Erythroblast (primary cell): ENCODE measurements at regions not wholly inside any gene's neighbourhood (a gene's known extent, or its start where the extent isn't known, plus 50 kb on each side); places are given as distances from the start of the nearest gene placed in this dataset.

Experiments
- GATA1 ChIP-seq: IDR thresholded peaks from 2 replicates; pipeline ENCODE4 v1.6.1; 2011; ENCODE audit warnings: low read depth, mild to moderate bottlenecking, control low read depth, low read length, moderate library complexity
- POLR2A ChIP-seq: IDR thresholded peaks from 2 replicates; pipeline ENCODE4 v1.6.1; 2011; ENCODE audit warnings: mild to moderate bottlenecking, low read length

DNA sequence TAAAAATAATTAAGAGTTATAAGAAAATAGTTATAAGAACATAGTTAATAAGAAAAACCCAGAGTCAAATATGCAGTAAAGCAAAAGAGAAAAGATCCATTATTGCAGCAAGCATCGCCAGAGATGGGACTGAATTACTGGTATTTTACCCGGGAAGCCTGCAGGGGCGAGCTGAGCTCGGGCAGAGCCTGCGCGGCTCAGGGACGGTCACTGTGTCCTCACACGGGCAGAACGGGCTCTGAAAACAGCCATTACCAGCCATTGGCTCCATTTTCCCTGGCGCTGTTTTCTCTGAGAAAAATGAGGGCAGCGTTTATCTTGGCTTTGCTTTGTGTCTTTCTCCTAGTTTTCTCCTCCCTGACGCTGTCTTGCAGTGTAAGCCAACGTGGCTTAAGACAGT is 95.3 kb upstream of the ALKAL2 start:
- TF ChIP-seq POLR2A (no peak), GATA1 (no peak)
